ENCODE measurements at regions not wholly inside any gene's neighbourhood (a gene's known extent, or its start where the extent isn't known, plus 50 kb on each side); places are given as distances from the start of the nearest gene placed in this dataset.
"Not testable (repeated sequence)": the region's sequence is repeated elsewhere in the genome, so short reads cannot be mapped to it uniquely, and the experiment has no call there.

DNA sequence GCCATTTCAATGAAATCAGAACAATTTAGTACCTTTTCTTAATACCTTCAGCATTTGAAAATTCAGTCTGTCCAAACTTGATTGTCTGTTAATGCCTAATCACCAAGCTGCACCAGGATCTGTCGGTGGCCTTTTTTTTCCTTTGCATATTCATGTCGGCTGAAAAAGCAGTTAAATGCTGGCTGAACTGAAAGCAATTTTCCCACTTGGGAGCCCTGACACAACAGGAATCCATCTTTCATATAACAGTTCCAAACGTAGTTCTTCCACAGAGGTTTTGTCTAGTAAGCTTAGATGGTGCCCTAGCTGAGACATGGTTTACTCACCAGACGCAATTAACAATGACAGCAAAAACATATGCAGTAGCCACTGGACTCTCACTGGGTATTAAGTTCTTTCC lies 83.6 kb upstream of the CHCHD3 start (continued):
- TF ChIP-seq, protein P1, sequence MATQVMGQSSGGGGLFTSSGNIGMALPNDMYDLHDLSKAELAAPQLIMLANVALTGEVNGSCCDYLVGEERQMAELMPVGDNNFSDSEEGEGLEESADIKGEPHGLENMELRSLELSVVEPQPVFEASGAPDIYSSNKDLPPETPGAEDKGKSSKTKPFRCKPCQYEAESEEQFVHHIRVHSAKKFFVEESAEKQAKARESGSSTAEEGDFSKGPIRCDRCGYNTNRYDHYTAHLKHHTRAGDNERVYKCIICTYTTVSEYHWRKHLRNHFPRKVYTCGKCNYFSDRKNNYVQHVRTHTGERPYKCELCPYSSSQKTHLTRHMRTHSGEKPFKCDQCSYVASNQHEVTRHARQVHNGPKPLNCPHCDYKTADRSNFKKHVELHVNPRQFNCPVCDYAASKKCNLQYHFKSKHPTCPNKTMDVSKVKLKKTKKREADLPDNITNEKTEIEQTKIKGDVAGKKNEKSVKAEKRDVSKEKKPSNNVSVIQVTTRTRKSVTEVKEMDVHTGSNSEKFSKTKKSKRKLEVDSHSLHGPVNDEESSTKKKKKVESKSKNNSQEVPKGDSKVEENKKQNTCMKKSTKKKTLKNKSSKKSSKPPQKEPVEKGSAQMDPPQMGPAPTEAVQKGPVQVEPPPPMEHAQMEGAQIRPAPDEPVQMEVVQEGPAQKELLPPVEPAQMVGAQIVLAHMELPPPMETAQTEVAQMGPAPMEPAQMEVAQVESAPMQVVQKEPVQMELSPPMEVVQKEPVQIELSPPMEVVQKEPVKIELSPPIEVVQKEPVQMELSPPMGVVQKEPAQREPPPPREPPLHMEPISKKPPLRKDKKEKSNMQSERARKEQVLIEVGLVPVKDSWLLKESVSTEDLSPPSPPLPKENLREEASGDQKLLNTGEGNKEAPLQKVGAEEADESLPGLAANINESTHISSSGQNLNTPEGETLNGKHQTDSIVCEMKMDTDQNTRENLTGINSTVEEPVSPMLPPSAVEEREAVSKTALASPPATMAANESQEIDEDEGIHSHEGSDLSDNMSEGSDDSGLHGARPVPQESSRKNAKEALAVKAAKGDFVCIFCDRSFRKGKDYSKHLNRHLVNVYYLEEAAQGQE (IDR thresholded peaks at IDR 0.05; ENCODE audit: low read depth, low read length), result no peak

DNA sequence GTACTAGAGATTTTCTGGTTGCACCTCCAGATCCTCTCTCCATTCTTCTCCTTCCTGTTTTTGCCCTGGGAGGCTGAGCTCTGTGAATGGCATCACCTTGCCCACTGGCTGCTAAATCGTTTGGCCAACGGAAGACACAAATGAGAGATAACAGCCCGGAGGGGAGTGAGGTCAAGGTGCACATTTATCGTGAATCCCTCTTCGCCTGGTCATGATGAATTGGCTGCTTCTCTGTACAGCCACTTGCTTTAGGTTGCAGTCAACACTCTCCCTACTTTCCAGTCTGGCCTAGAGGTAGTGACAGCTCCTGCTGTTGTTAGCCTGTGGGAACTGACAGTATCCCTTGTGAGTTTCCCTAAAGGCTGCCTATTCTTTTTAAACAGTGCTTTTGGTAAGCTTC lies 85.4 kb upstream of the CHCHD3 start:
- H3K27me3 ChIP-seq (ENCODE audit: insufficient read depth), result no peaks in the 10 kb centered on the region
- no peak overlapping the region for H3K9ac ChIP-seq
- no peak overlapping the region for H3K4me3 ChIP-seq (ENCODE audit: low read depth in 2 of 2, low read length in 1 of 2)
- no peak overlapping the region for H3K27ac ChIP-seq (ENCODE audit: low read depth in 2 of 2, low read length in 1 of 2)
- CTCF ChIA-PET, result interaction anchor here (0.9 kb wide), 1 partner anchor 850 kb away, joined by 3 read pairs; no protein-coding TSS in a partner anchor
- no peaks in the 10 kb centered on the region for H3K36me3 ChIP-seq (replicated peaks in 1 of 2; ENCODE audit: control insufficient read depth in 1 of 2, insufficient read depth in 2 of 2, low read length in 1 of 2)
- H3F3A ChIP-seq (replicated peaks; ENCODE audit: insufficient read depth), result no peaks in the 10 kb centered on the region
- no peaks in the 10 kb centered on the region for H3K9me2 ChIP-seq
- H4K20me1 ChIP-seq (ENCODE audit: insufficient read depth), result no peaks in the 10 kb centered on the region
- no peak overlapping the region for H2AFZ ChIP-seq (ENCODE audit: low read depth)
- POLR2A ChIA-PET, result interaction anchor here (0.6 kb wide), 1 partner anchor 10 kb away, joined by 3 read pairs; no protein-coding TSS in a partner anchor
- no peak for DNase-seq
- 56% methylated on average over 5 of the region's 5 CpGs for WGBS (ENCODE audit: low lambda C conversion rate)
- no peaks in the 10 kb centered on the region for H3K4me1 ChIP-seq (ENCODE audit: control insufficient read depth in 1 of 2, insufficient read depth in 2 of 2, low read depth in 1 of 2, low read length in 1 of 2)
- no peaks in the 10 kb centered on the region for H3K9me3 ChIP-seq
- H3K79me2 ChIP-seq (ENCODE audit: insufficient read depth), result no peaks in the 10 kb centered on the region
- no peak overlapping the region for H3K4me2 ChIP-seq
- TF ChIP-seq EP300 (IDR thresholded peaks at IDR 0.05; ENCODE audit: borderline replicate concordance in 1 of 2, low read depth in 1 of 2, low read length in 1 of 2) (no peak), TEAD4 (IDR thresholded peaks at IDR 0.05; ENCODE audit: borderline replicate concordance, insufficient read depth) (no peak), RCOR1 (IDR thresholded peaks at IDR 0.05; ENCODE audit: low read length) (no peak), TCF12 (IDR thresholded peaks at IDR 0.05) (no peak), TAF1 (IDR thresholded peaks at IDR 0.05; ENCODE audit: borderline replicate concordance, low read depth, low read length) (no peak), RFX5 (IDR thresholded peaks at IDR 0.05; ENCODE audit: low read length) (no peak), GABPA (IDR thresholded peaks at IDR 0.05; ENCODE audit: low read depth) (no peak), SIN3A (IDR thresholded peaks at IDR 0.05; ENCODE audit: borderline replicate concordance, low read depth, low read length) (no peak), POLR2AphosphoS5 (IDR thresholded peaks at IDR 0.05; ENCODE audit: low read depth, low read length) (no peak), ELF1 (IDR thresholded peaks at IDR 0.05) (no peak), JUND (IDR thresholded peaks at IDR 0.05) (no peak), MEF2A (IDR thresholded peaks at IDR 0.05; ENCODE audit: borderline replicate concordance, low read depth) (no peak), FOSL2 (IDR thresholded peaks at IDR 0.05; ENCODE audit: borderline replicate concordance, low read depth) (no peak)
- TF ChIP-seq, protein P2, sequence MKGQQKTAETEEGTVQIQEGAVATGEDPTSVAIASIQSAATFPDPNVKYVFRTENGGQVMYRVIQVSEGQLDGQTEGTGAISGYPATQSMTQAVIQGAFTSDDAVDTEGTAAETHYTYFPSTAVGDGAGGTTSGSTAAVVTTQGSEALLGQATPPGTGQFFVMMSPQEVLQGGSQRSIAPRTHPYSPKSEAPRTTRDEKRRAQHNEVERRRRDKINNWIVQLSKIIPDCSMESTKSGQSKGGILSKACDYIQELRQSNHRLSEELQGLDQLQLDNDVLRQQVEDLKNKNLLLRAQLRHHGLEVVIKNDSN (IDR thresholded peaks at IDR 0.05; ENCODE audit: borderline replicate concordance, low read depth), result no peak
- TF ChIP-seq, protein P3, sequence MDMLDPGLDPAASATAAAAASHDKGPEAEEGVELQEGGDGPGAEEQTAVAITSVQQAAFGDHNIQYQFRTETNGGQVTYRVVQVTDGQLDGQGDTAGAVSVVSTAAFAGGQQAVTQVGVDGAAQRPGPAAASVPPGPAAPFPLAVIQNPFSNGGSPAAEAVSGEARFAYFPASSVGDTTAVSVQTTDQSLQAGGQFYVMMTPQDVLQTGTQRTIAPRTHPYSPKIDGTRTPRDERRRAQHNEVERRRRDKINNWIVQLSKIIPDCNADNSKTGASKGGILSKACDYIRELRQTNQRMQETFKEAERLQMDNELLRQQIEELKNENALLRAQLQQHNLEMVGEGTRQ (IDR thresholded peaks at IDR 0.05; ENCODE audit: borderline replicate concordance, low read depth, low read length), result no peak

DNA sequence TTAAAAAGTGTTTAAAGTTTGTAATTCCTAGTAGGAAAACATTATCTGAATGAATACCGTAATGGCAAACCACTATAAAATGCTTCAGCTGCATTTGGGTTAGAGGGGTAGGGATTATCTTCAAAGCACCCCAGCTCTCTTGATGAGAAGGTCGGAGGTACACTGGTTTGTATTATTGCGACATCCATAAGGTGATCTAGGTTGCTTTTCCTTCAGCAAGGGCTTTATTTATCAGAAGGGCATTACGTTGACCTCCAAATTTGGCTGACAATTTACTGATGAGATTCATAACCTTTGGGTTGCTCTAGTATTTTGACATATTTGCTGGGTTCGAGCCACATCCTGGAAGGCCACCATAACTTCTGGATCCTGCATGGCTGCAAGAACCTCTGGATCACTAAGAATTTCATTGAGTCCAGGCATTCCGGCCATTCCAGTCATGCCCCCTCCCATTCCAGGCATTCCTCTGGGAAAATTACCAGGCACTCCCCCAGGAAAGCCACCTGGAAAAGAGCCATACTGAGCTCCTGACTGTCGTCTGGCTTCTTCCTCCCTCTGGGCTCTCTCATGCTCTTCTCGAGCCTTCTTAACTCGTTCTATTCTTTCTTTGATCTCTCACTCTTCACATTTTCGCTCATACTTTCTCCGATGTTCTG lies 83.6 kb upstream of the EXOC4 start:
- CTCF ChIA-PET; H4K20me1 ChIP-seq (ENCODE audit: insufficient read depth); H3K9me3 ChIP-seq; DNase-seq; H3K4me3 ChIP-seq (ENCODE audit: low read depth in 2 of 2, low read length in 1 of 2); H3K4me1 ChIP-seq (ENCODE audit: control insufficient read depth in 1 of 2, insufficient read depth in 2 of 2, low read depth in 1 of 2, low read length in 1 of 2); H2AFZ ChIP-seq (ENCODE audit: low read depth); POLR2A ChIA-PET; H3K9me2 ChIP-seq; H3K79me2 ChIP-seq (ENCODE audit: insufficient read depth); H3K27ac ChIP-seq (ENCODE audit: low read depth in 2 of 2, low read length in 1 of 2); H3K36me3 ChIP-seq (replicated peaks in 1 of 2; ENCODE audit: control insufficient read depth in 1 of 2, insufficient read depth in 2 of 2, low read length in 1 of 2); H3K9ac ChIP-seq; H3F3A ChIP-seq (replicated peaks; ENCODE audit: insufficient read depth); H3K27me3 ChIP-seq (ENCODE audit: insufficient read depth); H3K4me2 ChIP-seq: not testable (repeated sequence)
- WGBS (ENCODE audit: low lambda C conversion rate), result 59% methylated on average over 11 of the region's 11 CpGs

DNA sequence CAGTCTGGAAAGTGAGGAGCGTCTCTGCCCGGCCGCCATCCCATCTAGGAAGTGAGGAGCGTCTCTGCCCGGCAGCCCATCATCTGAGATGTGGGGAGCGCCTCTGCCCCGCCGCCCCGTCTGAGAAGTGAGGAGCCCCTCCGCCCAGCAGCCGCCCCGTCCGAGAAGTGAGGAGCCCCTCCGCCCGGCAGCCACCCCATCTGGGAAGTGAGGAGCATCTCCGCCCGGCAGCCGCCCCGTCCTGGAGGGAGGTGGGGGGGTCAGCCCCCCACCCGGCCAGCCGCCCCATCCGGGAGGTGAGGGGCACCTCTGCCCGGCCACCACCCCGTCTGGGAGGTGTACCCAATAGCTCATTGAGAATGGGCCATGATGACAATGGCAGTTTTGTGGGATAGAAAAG lies 75.4 kb upstream of the EXOC4 start:
- H3K4me1 ChIP-seq (ENCODE audit: control insufficient read depth in 1 of 2, insufficient read depth in 2 of 2, low read depth in 1 of 2, low read length in 1 of 2); H2AFZ ChIP-seq (ENCODE audit: low read depth); H3K4me2 ChIP-seq; H4K20me1 ChIP-seq (ENCODE audit: insufficient read depth); H3K27ac ChIP-seq (ENCODE audit: low read depth in 2 of 2, low read length in 1 of 2); H3K79me2 ChIP-seq (ENCODE audit: insufficient read depth); H3F3A ChIP-seq (replicated peaks; ENCODE audit: insufficient read depth); H3K9me3 ChIP-seq; H3K4me3 ChIP-seq (ENCODE audit: low read depth in 2 of 2, low read length in 1 of 2); H3K36me3 ChIP-seq (replicated peaks in 1 of 2; ENCODE audit: control insufficient read depth in 1 of 2, insufficient read depth in 2 of 2, low read length in 1 of 2); H3K27me3 ChIP-seq (ENCODE audit: insufficient read depth); POLR2A ChIA-PET; DNase-seq; H3K9ac ChIP-seq; CTCF ChIA-PET; H3K9me2 ChIP-seq: not testable (repeated sequence)
- 67% methylated on average over 14 of the region's 24 CpGs for WGBS (ENCODE audit: low lambda C conversion rate)

All from SK-N-SH (cell line).